BLaER1 (cell line): ENCODE measurements at regions not wholly inside any gene's neighbourhood (a gene's known extent, or its start where the extent isn't known, plus 50 kb on each side); places are given as distances from the start of the nearest gene placed in this dataset.

ENCODE experiments used
- H3K27ac ChIP-seq: shearing (Covaris generic); formaldehyde crosslinking; 2 replicates; pipeline ENCODE4 v1.8.1; 2022
- H3K27me3 ChIP-seq: shearing (Covaris generic); formaldehyde crosslinking; 2 replicates; pipeline ENCODE4 v1.8.1; 2022
- H3K36me3 ChIP-seq: shearing (Covaris generic); formaldehyde crosslinking; 2 replicates; pipeline ENCODE4 v1.8.1; 2022
- H3K4me1 ChIP-seq: shearing (Covaris generic); formaldehyde crosslinking; 2 replicates; pipeline ENCODE4 v1.8.1; 2022
- H3K4me2 ChIP-seq: shearing (Covaris generic); formaldehyde crosslinking; 2 replicates; pipeline ENCODE4 v1.8.1; 2022
- H3K4me3 ChIP-seq: shearing (Covaris generic); formaldehyde crosslinking; 2 replicates; pipeline ENCODE4 v1.8.1; 2022
- H3K9ac ChIP-seq: shearing (Covaris generic); formaldehyde crosslinking; 2 replicates; pipeline ENCODE4 v1.8.1; 2022
- H3K9me3 ChIP-seq: shearing (Covaris generic); formaldehyde crosslinking; 2 replicates; pipeline ENCODE4 v1.8.1; 2022
- H4K20me1 ChIP-seq: shearing (Covaris generic); formaldehyde crosslinking; 2 replicates; pipeline ENCODE4 v1.8.1; 2022
- Cebpa-rat ChIP-seq: shearing (Covaris generic); IDR thresholded peaks from 2 replicates; pipeline ENCODE4 v1.8.1; 2022

- Histone ChIP-seq H3K27me3 (no peaks in the 10 kb centered on the region), H3K4me2 (no peak overlapping the region), H3K27ac (no peak overlapping the region)
Measured at GRCh38 chr15:69529961-69530633, 77.5 kb downstream of the RPLP1 start.

GRCh38 chr15:69530991-69531664 is 78.5 kb downstream of the RPLP1 start:
- no peak for TF ChIP-seq Cebpa-rat
- no peak overlapping the region for H3K4me3 ChIP-seq
- no peak overlapping the region for H3K27ac ChIP-seq
- H3K4me2 ChIP-seq = no peak overlapping the region
- no peaks in the 10 kb centered on the region for H3K9me3 ChIP-seq
- H4K20me1 ChIP-seq = no peaks in the 10 kb centered on the region
- no peaks in the 10 kb centered on the region for H3K36me3 ChIP-seq
- no peaks in the 10 kb centered on the region for H3K27me3 ChIP-seq
- H3K4me1 ChIP-seq = 0 out of 2 replicates have a peak, but pooled peaks cover 9% of the 10 kb centered on the region
- no peak overlapping the region for H3K9ac ChIP-seq

More at GRCh38 chr15:69529961-69530633, 77.5 kb downstream of the RPLP1 start:
- Histone ChIP-seq H3K4me1 (0 out of 2 replicates have a peak, but pooled peaks cover 9% of the 10 kb centered on the region), H4K20me1 (no peaks in the 10 kb centered on the region), H3K4me3 (no peak overlapping the region), H3K9me3 (no peaks in the 10 kb centered on the region), H3K36me3 (no peaks in the 10 kb centered on the region), H3K9ac (no peak overlapping the region)
- no peak for TF ChIP-seq Cebpa-rat

DNA sequence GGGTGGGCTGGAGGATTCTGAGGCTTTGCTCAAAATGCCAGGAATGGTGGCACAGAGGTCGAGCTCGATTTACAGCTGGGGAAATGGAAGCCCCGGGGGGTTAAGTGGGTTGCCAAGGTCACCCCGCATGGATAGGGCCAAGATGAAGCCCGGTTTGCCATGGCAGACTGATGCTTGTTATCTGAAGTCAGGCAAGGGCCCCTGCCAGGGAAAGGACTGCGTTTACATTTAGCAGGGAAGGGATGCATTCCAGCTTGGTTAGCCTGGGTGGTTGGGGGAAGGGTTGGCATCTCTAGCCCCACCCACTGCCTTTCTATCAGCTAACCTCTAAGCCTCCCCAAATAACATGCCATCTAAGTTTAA is 79.0 kb downstream of the RPLP1 start:
- no peak overlapping the region for H3K4me2 ChIP-seq

GRCh38 chr15:69532066-69532465 is 79.4 kb downstream of the RPLP1 start:
- Histone ChIP-seq H3K27ac (no peak overlapping the region), H3K9me3 (no peaks in the 10 kb centered on the region), H3K4me2 (no peak overlapping the region), H3K36me3 (no peaks in the 10 kb centered on the region), H3K4me1 (0 out of 2 replicates have a peak, but pooled peaks cover 9% of the 10 kb centered on the region), H3K9ac (no peak overlapping the region), H3K4me3 (no peak overlapping the region), H4K20me1 (no peaks in the 10 kb centered on the region), H3K27me3 (no peaks in the 10 kb centered on the region)
- no peak for TF ChIP-seq Cebpa-rat

More for the DNA sequence above, 79.0 kb downstream of the RPLP1 start:
- Histone ChIP-seq H3K4me3 (no peak overlapping the region), H3K9ac (no peak overlapping the region), H3K27me3 (no peaks in the 10 kb centered on the region), H3K27ac (no peak overlapping the region), H3K4me1 (0 out of 2 replicates have a peak, but pooled peaks cover 9% of the 10 kb centered on the region), H4K20me1 (no peaks in the 10 kb centered on the region), H3K9me3 (no peaks in the 10 kb centered on the region), H3K36me3 (no peaks in the 10 kb centered on the region)
- no peak for TF ChIP-seq Cebpa-rat

DNA sequence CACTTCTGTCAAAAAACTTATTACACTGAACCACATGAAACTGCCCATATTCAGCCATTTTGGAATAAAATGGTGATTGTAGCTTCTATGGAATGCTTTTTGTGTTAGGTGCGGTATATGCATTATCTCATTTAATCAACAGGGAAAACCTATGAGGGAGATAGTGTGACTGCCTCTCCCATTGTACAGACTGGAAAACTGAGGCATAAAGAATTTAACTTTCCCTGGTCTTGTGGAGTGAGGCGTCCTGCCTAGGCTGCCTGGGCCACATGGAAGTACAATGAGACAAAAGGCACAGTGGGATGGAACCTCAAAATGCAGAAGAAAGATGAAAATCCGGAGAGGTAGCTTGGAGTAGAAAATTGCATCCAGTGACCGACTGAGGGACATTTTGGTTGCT is 80.2 kb downstream of the RPLP1 start:
- Histone ChIP-seq H4K20me1 (no peaks in the 10 kb centered on the region), H3K9ac (no peak overlapping the region), H3K9me3 (no peaks in the 10 kb centered on the region), H3K36me3 (no peaks in the 10 kb centered on the region), H3K4me1 (0 out of 2 replicates have a peak, but pooled peaks cover 9% of the 10 kb centered on the region), H3K4me2 (no peak overlapping the region), H3K27ac (no peak overlapping the region), H3K4me3 (no peak overlapping the region), H3K27me3 (no peaks in the 10 kb centered on the region)
- no peak for TF ChIP-seq Cebpa-rat

- Histone ChIP-seq H3K4me1 (0 out of 2 replicates have a peak, but pooled peaks cover 9% of the 10 kb centered on the region), H4K20me1 (no peaks in the 10 kb centered on the region), H3K4me2 (no peak overlapping the region), H3K9me3 (no peaks in the 10 kb centered on the region), H3K27ac (no peak overlapping the region), H3K27me3 (no peaks in the 10 kb centered on the region), H3K9ac (no peak overlapping the region), H3K36me3 (no peaks in the 10 kb centered on the region), H3K4me3 (no peak overlapping the region)
- TF ChIP-seq Cebpa-rat = no peak
Measured at GRCh38 chr15:69533522-69533921, 80.9 kb downstream of the RPLP1 start.

GRCh38 chr15:69535101-69535638 is 82.6 kb downstream of the RPLP1 start:
- no peak overlapping the region for H3K4me3 ChIP-seq
- H3K9ac ChIP-seq = no peak overlapping the region
- no peaks in the 10 kb centered on the region for H3K36me3 ChIP-seq
- no peak overlapping the region for H3K4me2 ChIP-seq
- no peaks in the 10 kb centered on the region for H3K9me3 ChIP-seq
- TF ChIP-seq Cebpa-rat = no peak
- no peak overlapping the region for H3K27ac ChIP-seq
- H4K20me1 ChIP-seq = no peaks in the 10 kb centered on the region
- 0 out of 2 replicates have a peak, but pooled peaks cover 9% of the 10 kb centered on the region for H3K4me1 ChIP-seq
- H3K27me3 ChIP-seq = no peaks in the 10 kb centered on the region

DNA sequence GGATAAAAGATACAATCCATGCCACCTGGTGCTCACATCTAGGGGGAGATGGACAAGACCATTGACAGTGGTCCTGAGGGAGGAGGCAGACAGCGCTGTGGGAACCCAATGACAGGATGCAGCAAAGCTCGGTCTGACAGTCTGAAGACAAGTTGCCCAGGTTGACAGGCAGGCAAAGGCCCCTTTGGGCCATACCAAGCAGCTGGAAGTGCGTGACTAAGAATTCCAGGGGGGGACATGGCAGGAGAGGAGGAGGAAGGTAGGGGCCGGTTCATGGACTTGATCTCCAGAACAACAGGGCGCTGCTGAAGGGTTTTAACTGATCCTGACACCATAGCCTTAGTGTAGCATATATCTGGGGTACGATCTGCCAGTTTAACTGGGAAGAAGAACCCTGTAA is 83.4 kb downstream of the RPLP1 start:
- no peak for TF ChIP-seq Cebpa-rat
- Histone ChIP-seq H3K27me3 (no peaks in the 10 kb centered on the region), H3K4me3 (no peak overlapping the region), H3K36me3 (no peaks in the 10 kb centered on the region), H4K20me1 (no peaks in the 10 kb centered on the region), H3K9ac (no peak overlapping the region), H3K27ac (no peak overlapping the region), H3K4me2 (no peak overlapping the region), H3K4me1 (0 out of 2 replicates have a peak, but pooled peaks cover 9% of the 10 kb centered on the region), H3K9me3 (no peaks in the 10 kb centered on the region)

DNA sequence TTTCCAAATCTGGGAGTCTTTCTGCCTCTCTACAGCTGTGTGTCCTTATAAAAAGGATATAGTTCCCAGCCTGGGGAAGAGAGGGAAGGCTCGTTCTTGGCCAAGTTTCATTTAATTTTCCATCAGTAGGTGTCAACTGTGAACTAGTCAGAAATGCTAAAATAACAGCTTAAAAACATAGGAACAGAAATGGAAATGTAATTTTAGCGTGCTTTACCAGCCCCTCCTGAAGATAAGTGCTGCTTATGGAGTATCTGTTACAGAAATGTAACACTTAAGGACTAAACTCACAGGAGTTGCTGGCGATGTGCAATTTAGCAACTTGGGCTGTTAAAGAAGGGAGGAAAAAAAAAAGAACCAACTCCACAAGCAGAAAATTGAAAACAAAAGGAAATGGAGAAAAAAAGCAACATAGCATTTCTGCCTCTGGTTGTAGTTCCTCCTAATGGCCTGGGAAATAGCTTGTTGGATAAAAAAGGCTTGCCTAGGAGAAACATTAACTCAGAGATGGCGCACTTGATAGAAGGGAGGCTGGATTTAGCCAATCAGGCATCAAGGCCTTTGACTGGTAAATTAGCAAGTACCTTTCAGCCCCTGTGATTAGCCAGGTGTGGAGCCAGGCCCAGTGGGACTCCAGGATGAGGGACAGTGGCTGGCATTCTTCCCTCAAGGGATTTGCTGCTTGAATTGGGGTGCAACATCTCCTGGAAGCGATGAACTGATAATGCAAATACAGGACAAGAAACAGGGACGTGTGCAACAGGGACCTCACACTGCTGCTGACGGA is 84.3 kb downstream of the RPLP1 start:
- H3K27ac ChIP-seq = no peak overlapping the region
- H3K9me3 ChIP-seq = no peaks in the 10 kb centered on the region
- no peaks in the 10 kb centered on the region for H3K27me3 ChIP-seq
- H4K20me1 ChIP-seq = no peaks in the 10 kb centered on the region
- no peak overlapping the region for H3K9ac ChIP-seq
- H3K4me1 ChIP-seq = 0 out of 2 replicates have a peak, but pooled peaks cover 4% of the 10 kb centered on the region
- H3K36me3 ChIP-seq = no peaks in the 10 kb centered on the region
- H3K4me2 ChIP-seq = no peak overlapping the region
- no peak for TF ChIP-seq Cebpa-rat
- no peak overlapping the region for H3K4me3 ChIP-seq
